ENCODE measurements at regions not wholly inside any gene's neighbourhood (a gene's known extent, or its start where the extent isn't known, plus 50 kb on each side); places are given as distances from the start of the nearest gene placed in this dataset.

DNA sequence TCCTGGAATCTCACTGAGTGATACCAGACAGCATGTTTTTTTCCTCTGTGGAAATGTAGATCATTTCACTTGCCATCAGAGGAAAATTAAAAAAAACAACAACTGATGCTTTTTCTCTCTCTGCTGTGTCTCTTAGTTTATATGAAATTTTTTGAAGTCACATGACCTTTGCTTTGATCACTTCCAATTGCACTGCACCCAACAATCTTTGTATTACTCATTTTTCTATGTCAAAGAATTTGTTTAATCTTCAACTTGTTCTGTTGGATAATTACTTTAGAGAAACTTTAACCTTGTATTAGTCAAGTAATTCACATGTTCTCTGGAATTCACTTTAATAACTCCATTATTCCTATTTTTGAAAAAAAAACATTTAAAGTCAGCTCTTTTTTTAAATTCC is 1452.7 kb upstream of the CDH8 start:
- TF ChIP-seq, protein P1, sequence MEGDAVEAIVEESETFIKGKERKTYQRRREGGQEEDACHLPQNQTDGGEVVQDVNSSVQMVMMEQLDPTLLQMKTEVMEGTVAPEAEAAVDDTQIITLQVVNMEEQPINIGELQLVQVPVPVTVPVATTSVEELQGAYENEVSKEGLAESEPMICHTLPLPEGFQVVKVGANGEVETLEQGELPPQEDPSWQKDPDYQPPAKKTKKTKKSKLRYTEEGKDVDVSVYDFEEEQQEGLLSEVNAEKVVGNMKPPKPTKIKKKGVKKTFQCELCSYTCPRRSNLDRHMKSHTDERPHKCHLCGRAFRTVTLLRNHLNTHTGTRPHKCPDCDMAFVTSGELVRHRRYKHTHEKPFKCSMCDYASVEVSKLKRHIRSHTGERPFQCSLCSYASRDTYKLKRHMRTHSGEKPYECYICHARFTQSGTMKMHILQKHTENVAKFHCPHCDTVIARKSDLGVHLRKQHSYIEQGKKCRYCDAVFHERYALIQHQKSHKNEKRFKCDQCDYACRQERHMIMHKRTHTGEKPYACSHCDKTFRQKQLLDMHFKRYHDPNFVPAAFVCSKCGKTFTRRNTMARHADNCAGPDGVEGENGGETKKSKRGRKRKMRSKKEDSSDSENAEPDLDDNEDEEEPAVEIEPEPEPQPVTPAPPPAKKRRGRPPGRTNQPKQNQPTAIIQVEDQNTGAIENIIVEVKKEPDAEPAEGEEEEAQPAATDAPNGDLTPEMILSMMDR (IDR thresholded peaks at IDR 0.05; ENCODE audit: low read depth, low read length, poor library complexity, severe bottlenecking): no peak
- no peak for TF ChIP-seq EZH2phosphoT487 (IDR thresholded peaks at IDR 0.05; ENCODE audit: borderline replicate concordance, low read length)

All from DOHH2 (cell line).